Naive thymus-derived CD4-positive, alpha-beta T cell (primary cell): ENCODE measurements at regions not wholly inside any gene's neighbourhood (a gene's known extent, or its start where the extent isn't known, plus 50 kb on each side); places are given as distances from the start of the nearest gene placed in this dataset.

ENCODE experiments used
- ATAC-seq: fragments of 150-1000 bp; cut with Tn5 transposase; 2 replicates; pipeline ENCODE4 v1.10.0; 2021; ENCODE audit warnings: mild to moderate bottlenecking, moderate library complexity
- CTCF ChIA-PET: fragments of 350-600 bp; sonication (Branson Sonifier 250); formaldehyde crosslinking; loops from one replicate; lab custom pipeline; 2021; ENCODE audit warnings: antibody characterized with exemption; lab: Charles Lee
- POLR2A ChIA-PET: fragments of 350-600 bp; sonication (Branson Sonifier 250); formaldehyde crosslinking; loops from one replicate; lab custom pipeline; 2021; ENCODE audit warnings: antibody characterized with exemption, inconsistent platforms; lab: Charles Lee
- DNase-seq, 9 donors: peaks; one replicate each; pipeline versions ENCODE4 v3.0.0 to v3.0.0-alpha.2; 2020 to 2022; ENCODE audit warnings: mixed read lengths in 1 of 9
- H3K27ac ChIP-seq: one replicate; pipeline ENCODE4 v1.7.0; 2013; ENCODE audit warnings: mild to moderate bottlenecking, low read depth, low read length, moderate library complexity
- H3K27me3 ChIP-seq, 2 donors: one replicate each; pipeline ENCODE4 v1.7.0; 2013; ENCODE audit warnings: low read length in 2 of 2, mild to moderate bottlenecking in 2 of 2, moderate library complexity in 2 of 2; ENCODE audit not compliant: control insufficient read depth in 2 of 2, insufficient read depth in 2 of 2
- H3K36me3 ChIP-seq, 3 experiments: 1 replicate in 2 of 3; 2 replicates in 1 of 3; pipeline ENCODE4 v1.7.0; 2013; ENCODE audit warnings: low read length in 3 of 3, mild to moderate bottlenecking in 3 of 3, moderate library complexity in 1 of 3; ENCODE audit not compliant: insufficient read depth in 3 of 3, control insufficient read depth in 2 of 3
- H3K4me1 ChIP-seq, 2 donors: one replicate each; pipeline ENCODE4 v1.7.0; 2013; ENCODE audit warnings: low read length in 2 of 2, mild to moderate bottlenecking in 2 of 2, moderate library complexity in 1 of 2; ENCODE audit not compliant: control insufficient read depth in 2 of 2, insufficient read depth in 2 of 2
- H3K4me3 ChIP-seq: 2 replicates; pipeline ENCODE4 v1.7.0; 2013; ENCODE audit warnings: mild to moderate bottlenecking, low read length
- H3K9me3 ChIP-seq, 3 experiments: 1 replicate in 2 of 3; 2 replicates in 1 of 3; pipeline ENCODE4 v1.7.0; 2013; ENCODE audit warnings: low read length in 3 of 3; ENCODE audit not compliant: control insufficient read depth in 2 of 3
- H3K27ac Mint-ChIP-seq, 9 donors: one replicate each; pipeline ENCODE4 v1.8.0; 2020 to 2022; ENCODE audit warnings: mixed read lengths in 9 of 9, mild to moderate bottlenecking in 8 of 9, moderate library complexity in 5 of 9, inconsistent platforms in 2 of 9
- H3K27me3 Mint-ChIP-seq, 5 donors: one replicate each; pipeline ENCODE4 v1.8.0; 2021 to 2022; ENCODE audit warnings: mixed read lengths in 5 of 5, mild to moderate bottlenecking in 1 of 5
- H3K36me3 Mint-ChIP-seq, 5 donors: one replicate each; pipeline ENCODE4 v1.8.0; 2020 to 2022; ENCODE audit warnings: mixed read lengths in 5 of 5, mild to moderate bottlenecking in 3 of 5, inconsistent platforms in 1 of 5
- H3K4me1 Mint-ChIP-seq, 7 donors: one replicate each; pipeline ENCODE4 v1.8.0; 2020 to 2022; ENCODE audit warnings: mixed read lengths in 7 of 7, mild to moderate bottlenecking in 3 of 7, inconsistent platforms in 1 of 7
- H3K4me3 Mint-ChIP-seq, 10 donors: one replicate each; pipeline ENCODE4 v1.8.0; 2020 to 2022; ENCODE audit warnings: mild to moderate bottlenecking in 10 of 10, mixed read lengths in 10 of 10, moderate library complexity in 6 of 10, inconsistent platforms in 2 of 10
- H3K9me3 Mint-ChIP-seq, 11 donors: one replicate each; pipeline ENCODE4 v1.8.0; 2020 to 2022; ENCODE audit warnings: mixed read lengths in 11 of 11, mild to moderate bottlenecking in 4 of 11, inconsistent platforms in 1 of 11, moderate library complexity in 1 of 11
- intact Hi-C, 2 donors: fragments of 100-400 bp; cut with micrococcal nuclease; formaldehyde crosslinking; loops; one replicate each; pipeline ENCODE4 v1.15.1; 2023

GRCh38 chr12:89166121-89166520 is 186.2 kb downstream of the DUSP6 start:
- Mint-ChIP-seq H3K36me3 (peaks cover 0 to 18% (median 0%) of the 10 kb centered on the region in 5 donors), H3K4me3 (peak overlapping the region in 1 of 10 donors; percentile 7), H3K9me3 (peaks cover 0 to 2% (median 0%) of the 10 kb centered on the region in 11 donors), H3K27me3 (no peaks in the 10 kb centered on the region), H3K4me1 (peaks cover 10 to 33% (median 20%) of the 10 kb centered on the region in 7 donors), H3K27ac (peak overlapping the region in 3 of 9 donors; percentile 4 to 79 (median 28))
- no peak overlapping the region for H3K4me3 ChIP-seq
- ChIA-PET CTCF (no interaction called here), POLR2A (interaction anchor here (0.6 kb wide), 1 partner anchor 1131 kb away, joined by 3 read pairs; a partner anchor contains a TSS)
- H3K27me3 ChIP-seq, result no peaks in the 10 kb centered on the region
- H3K4me1 ChIP-seq, result peaks cover 0 to 9% of the 10 kb centered on the region in 2 donors
- no peak overlapping the region for H3K27ac ChIP-seq
- DNase-seq, result no peak
- H3K36me3 ChIP-seq, result no peaks in the 10 kb centered on the region
- no peak for ATAC-seq
- intact Hi-C loops, result no loop called here
- H3K9me3 ChIP-seq, result no peaks in the 10 kb centered on the region

DNA sequence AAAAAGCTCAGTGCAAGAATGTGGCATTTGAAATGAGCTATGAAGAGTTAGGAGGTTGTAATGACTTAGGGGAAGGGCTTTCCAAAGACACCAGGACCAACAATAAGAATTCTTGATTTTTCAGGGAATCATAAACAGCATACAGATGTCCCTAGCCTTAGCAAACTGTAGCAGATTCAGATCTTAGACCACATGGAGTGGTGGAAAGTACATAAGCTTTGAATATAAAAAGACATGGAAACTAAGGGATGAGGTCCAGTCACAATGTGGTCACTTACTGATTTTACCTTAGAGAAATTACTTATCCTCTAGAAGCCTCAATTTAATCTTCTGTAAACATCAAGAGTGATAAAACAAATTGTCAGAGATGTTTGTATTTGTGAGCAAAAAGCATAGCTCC is 186.6 kb downstream of the DUSP6 start:
- no peak overlapping the region for H3K4me3 ChIP-seq
- intact Hi-C loops, result no loop called here
- no peaks in the 10 kb centered on the region for H3K27me3 ChIP-seq
- Mint-ChIP-seq H3K4me1 (peaks cover 10 to 33% (median 20%) of the 10 kb centered on the region in 7 donors), H3K4me3 (peak overlapping the region in 1 of 10 donors; percentile 22), H3K9me3 (peaks cover 0 to 2% (median 0%) of the 10 kb centered on the region in 11 donors), H3K36me3 (peaks cover 0 to 18% (median 0%) of the 10 kb centered on the region in 5 donors), H3K27ac (no peak overlapping the region), H3K27me3 (no peaks in the 10 kb centered on the region)
- no peaks in the 10 kb centered on the region for H3K9me3 ChIP-seq
- H3K4me1 ChIP-seq, result peaks cover 0 to 9% of the 10 kb centered on the region in 2 donors
- H3K36me3 ChIP-seq, result no peaks in the 10 kb centered on the region
- ChIA-PET POLR2A (interaction anchor here (0.6 kb wide), 1 partner anchor 1131 kb away, joined by 3 read pairs; a partner anchor contains a TSS), CTCF (no interaction called here)
- ATAC-seq, result no peak
- DNase-seq, result no peak
- H3K27ac ChIP-seq, result no peak overlapping the region

- peaks cover 0 to 2% (median 0%) of the 10 kb centered on the region in 11 donors for H3K9me3 Mint-ChIP-seq
- CTCF ChIA-PET, result no interaction called here
- H3K9me3 ChIP-seq, result no peaks in the 10 kb centered on the region
- peak overlapping the region in 1 of 9 donors; percentile 48 for H3K27ac Mint-ChIP-seq
- no peaks in the 10 kb centered on the region for H3K27me3 ChIP-seq
- H3K4me3 ChIP-seq, result no peak overlapping the region
- H3K4me3 Mint-ChIP-seq, result peak overlapping the region in 1 of 10 donors; percentile 35
- H3K36me3 Mint-ChIP-seq, result peaks cover 0 to 16% (median 0%) of the 10 kb centered on the region in 5 donors
- DNase-seq (no peak), ATAC-seq (no peak)
- intact Hi-C loops, result loop anchor here in 1 of 2 donors (1.0 to 5.0 kb wide), 4 partner anchors 81 to 363 kb away; partner anchors contain the start of genes DUSP6 and POC1B
- H3K27me3 Mint-ChIP-seq, result no peaks in the 10 kb centered on the region
- H3K27ac ChIP-seq, result no peak overlapping the region
- no peaks in the 10 kb centered on the region for H3K36me3 ChIP-seq
- H3K4me1 ChIP-seq, result peaks cover 0 to 9% of the 10 kb centered on the region in 2 donors
- peaks cover 10 to 33% (median 20%) of the 10 kb centered on the region in 7 donors for H3K4me1 Mint-ChIP-seq
- POLR2A ChIA-PET, result no interaction called here
These were observed 188.4 kb downstream of the DUSP6 start for GRCh38 chr12:89163918-89164317.

- peaks cover 0 to 17% (median 0%) of the 10 kb centered on the region in 5 donors for H3K36me3 Mint-ChIP-seq
- Histone ChIP-seq H3K9me3 (no peaks in the 10 kb centered on the region), H3K4me1 (peaks cover 0 to 9% of the 10 kb centered on the region in 2 donors), H3K36me3 (no peaks in the 10 kb centered on the region), H3K27me3 (no peaks in the 10 kb centered on the region), H3K4me3 (no peak overlapping the region), H3K27ac (no peak overlapping the region)
- peaks cover 10 to 30% (median 20%) of the 10 kb centered on the region in 7 donors for H3K4me1 Mint-ChIP-seq
- ATAC-seq (peak; percentile 77), DNase-seq (peak in 1 of 9 donors; percentile 54)
- intact Hi-C loops, result loop anchor here in 1 of 2 donors (1.0 to 5.0 kb wide), 7 partner anchors 19 to 365 kb away; partner anchors contain the start of genes DUSP6 and POC1B
- peaks cover 0 to 4% (median 0%) of the 10 kb centered on the region in 11 donors for H3K9me3 Mint-ChIP-seq
- ChIA-PET POLR2A (no interaction called here), CTCF (no interaction called here)
- no peak overlapping the region for H3K27ac Mint-ChIP-seq
- peaks cover 0 to under 1% (median 0%) of the 10 kb centered on the region in 5 donors for H3K27me3 Mint-ChIP-seq
- no peak overlapping the region for H3K4me3 Mint-ChIP-seq
These were observed 189.6 kb downstream of the DUSP6 start for GRCh38 chr12:89162589-89163261.

DNA sequence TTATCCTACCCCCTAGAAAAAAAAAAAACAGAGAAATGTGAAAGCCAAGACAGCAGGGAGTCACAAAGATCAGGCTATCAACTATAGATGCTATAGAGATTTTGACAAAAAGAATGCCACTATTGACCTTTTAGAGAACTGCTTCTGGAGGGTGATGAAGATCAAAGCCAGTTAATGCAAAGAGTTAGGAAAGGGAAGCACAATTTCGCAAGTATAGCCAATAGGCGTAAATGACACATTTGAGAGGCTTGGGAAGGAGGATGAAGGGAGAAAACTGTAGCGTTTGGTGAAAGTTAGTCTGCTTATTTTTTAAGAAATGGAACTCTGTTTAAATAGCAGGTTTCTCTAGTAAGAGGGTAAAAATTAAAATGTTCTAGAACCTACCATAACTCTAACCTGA is 190.7 kb downstream of the DUSP6 start:
- Mint-ChIP-seq H3K27me3 (peaks cover 0 to 3% (median 0%) of the 10 kb centered on the region in 5 donors), H3K27ac (no peak overlapping the region), H3K4me1 (peaks cover 7 to 28% (median 17%) of the 10 kb centered on the region in 7 donors), H3K9me3 (peaks cover 0 to 6% (median 0%) of the 10 kb centered on the region in 11 donors), H3K36me3 (peaks cover 0 to 19% (median 0%) of the 10 kb centered on the region in 5 donors), H3K4me3 (no peak overlapping the region)
- no peak for ATAC-seq
- Histone ChIP-seq H3K4me3 (no peak overlapping the region), H3K9me3 (no peaks in the 10 kb centered on the region), H3K36me3 (no peaks in the 10 kb centered on the region), H3K27ac (no peak overlapping the region), H3K27me3 (no peaks in the 10 kb centered on the region), H3K4me1 (peaks cover 0 to 5% of the 10 kb centered on the region in 2 donors)
- intact Hi-C loops, result loop anchor here in 1 of 2 donors (5.0 kb wide), 2 partner anchors 301 to 366 kb away; partner anchors contain the start of gene POC1B
- POLR2A ChIA-PET, result no interaction called here
- CTCF ChIA-PET, result no interaction called here
- DNase-seq, result no peak

- Mint-ChIP-seq H3K36me3 (peaks cover 0 to 18% (median 0%) of the 10 kb centered on the region in 5 donors), H3K4me1 (peaks cover 5 to 27% (median 12%) of the 10 kb centered on the region in 7 donors), H3K4me3 (no peak overlapping the region), H3K9me3 (peaks cover 0 to 6% (median 0%) of the 10 kb centered on the region in 11 donors), H3K27me3 (peaks cover 0 to 3% (median 0%) of the 10 kb centered on the region in 5 donors), H3K27ac (no peak overlapping the region)
- DNase-seq (peak in 1 of 9 donors; percentile 44), ATAC-seq (peak; percentile 74)
- Histone ChIP-seq H3K4me1 (no peaks in the 10 kb centered on the region), H3K27me3 (no peaks in the 10 kb centered on the region), H3K4me3 (no peak overlapping the region), H3K36me3 (no peaks in the 10 kb centered on the region), H3K27ac (no peak overlapping the region), H3K9me3 (no peaks in the 10 kb centered on the region)
- intact Hi-C loops, result loop anchor here in 1 of 2 donors (5.0 kb wide), 2 partner anchors 302 to 367 kb away; partner anchors contain the start of gene POC1B
- ChIA-PET CTCF (no interaction called here), POLR2A (no interaction called here)
These were observed 191.6 kb downstream of the DUSP6 start for GRCh38 chr12:89160716-89161123.
